GM18907 (cell line): ENCODE measurements at regions not wholly inside any gene's neighbourhood (a gene's known extent, or its start where the extent isn't known, plus 50 kb on each side); places are given as distances from the start of the nearest gene placed in this dataset.

Experiments used
- ATAC-seq: cut with Tn5 transposase; IDR thresholded peaks from one replicate; pipeline ENCODE4 v1.9.1; 2021; ENCODE audit warnings: mild to moderate bottlenecking, moderate library complexity; ENCODE audit not compliant: unreplicated experiment

DNA sequence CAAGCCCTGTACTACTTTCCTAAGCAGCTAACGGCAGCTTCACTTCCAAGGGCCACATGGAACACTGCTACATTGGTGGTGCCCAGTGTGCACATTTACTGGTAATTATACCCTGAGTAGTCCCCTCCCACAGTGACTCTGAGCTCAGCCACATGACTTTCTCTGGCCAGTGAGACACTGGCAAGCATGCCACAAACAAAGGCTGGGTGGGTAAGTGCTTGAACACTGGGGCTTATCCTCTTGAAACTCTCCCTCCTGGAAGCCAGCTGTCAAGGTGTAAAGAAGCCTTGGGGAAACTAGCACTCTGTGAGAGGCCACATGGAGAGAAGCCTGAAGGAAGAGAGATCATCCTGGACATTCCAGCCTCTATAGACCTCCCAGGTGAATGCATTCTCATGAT lies 54.4 kb upstream of the DRD2 start:
- ATAC-seq, result no peak

DNA sequence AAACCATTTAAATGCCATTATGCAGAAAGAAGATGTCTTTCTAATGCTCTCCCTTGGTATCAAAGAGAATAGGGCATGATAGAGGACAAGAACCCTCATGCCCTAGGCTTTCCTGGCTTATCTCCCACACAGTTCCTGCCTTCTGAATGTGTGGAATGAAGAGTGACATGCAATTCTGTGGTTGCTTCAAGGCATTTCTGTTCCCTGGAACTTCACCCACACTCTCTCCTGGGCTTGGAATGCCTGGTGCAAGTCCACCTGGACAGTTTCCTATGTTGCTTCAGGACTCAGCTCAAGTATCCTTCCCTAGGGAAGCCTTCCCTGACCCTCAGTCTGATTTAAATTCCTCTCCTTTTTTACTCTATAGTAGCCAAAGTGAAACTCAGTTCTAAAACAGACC lies 53.8 kb upstream of the DRD2 start:
- ATAC-seq, result no peak

DNA sequence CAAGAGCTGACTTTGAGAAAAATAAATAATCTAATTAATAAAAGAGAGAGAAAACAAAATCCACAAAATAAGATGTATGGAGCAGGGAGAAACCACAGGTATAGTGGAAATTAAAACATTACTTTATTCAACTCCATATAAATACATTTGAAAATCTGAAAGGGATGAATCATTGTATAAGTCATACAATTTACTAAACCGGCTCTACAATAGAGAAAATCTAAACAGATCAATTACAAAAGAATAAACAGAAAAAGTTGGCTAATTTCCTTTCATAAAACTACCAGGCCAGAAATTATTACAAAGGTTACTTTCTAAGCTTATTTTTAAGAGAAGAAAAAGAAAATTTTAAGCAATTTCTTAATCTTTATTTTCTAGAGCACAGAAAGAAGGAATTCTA lies 51.3 kb upstream of the DRD2 start:
- no peak for ATAC-seq
